ENCODE measurements at regions not wholly inside any gene's neighbourhood (a gene's known extent, or its start where the extent isn't known, plus 50 kb on each side); places are given as distances from the start of the nearest gene placed in this dataset.

- Histone ChIP-seq H3K9ac (no peak overlapping the region), H2AFZ (no peak overlapping the region), H3K4me3 (no peak overlapping the region), H3K27ac (no peak overlapping the region), H4K20me1 (ENCODE audit: insufficient read depth) (no peaks in the 10 kb centered on the region), H3F3A (ENCODE audit: insufficient read depth) (no peaks in the 10 kb centered on the region), H3K4me2 (ENCODE audit: unreplicated experiment) (no peak overlapping the region), H3K36me3 (ENCODE audit: low read depth) (no peaks in the 10 kb centered on the region), H3K9me2 (ENCODE audit: insufficient read depth) (no peaks in the 10 kb centered on the region), H3K27me3 (replicated peaks; ENCODE audit: insufficient read depth) (peaks cover 45% of the 10 kb centered on the region), H3K9me3 (ENCODE audit: low read depth) (no peaks in the 10 kb centered on the region), H3K79me2 (ENCODE audit: insufficient read depth) (no peaks in the 10 kb centered on the region), H3K4me1 (ENCODE audit: insufficient read depth) (no peaks in the 10 kb centered on the region)
- in situ Hi-C loops (cut with MboI) = no loop called here
- DNase-seq = no peak
- TF ChIP-seq EZH2phosphoT487 (IDR thresholded peaks at IDR 0.05; ENCODE audit: insufficient read depth, low read depth) = no peak
- no peak for TF ChIP-seq EZH2 (IDR thresholded peaks at IDR 0.05; ENCODE audit: insufficient read depth, poor library complexity, severe bottlenecking)
- 31 to 39% methylated on average over 3 of the region's 3 CpGs for WGBS, 2 experiments (ENCODE audit: low coverage in 1 of 2, low lambda C conversion rate in 2 of 2, missing lambda C conversion rate in 2 of 2)
These were observed 108.1 kb upstream of the THY1 start for GRCh38 chr11:119531056-119531455.

- no peak for DNase-seq
- Histone ChIP-seq H3K36me3 (ENCODE audit: low read depth) (no peaks in the 10 kb centered on the region), H3K79me2 (ENCODE audit: insufficient read depth) (no peaks in the 10 kb centered on the region), H3K27ac (no peak overlapping the region), H3K4me3 (no peak overlapping the region), H3K4me1 (ENCODE audit: insufficient read depth) (no peaks in the 10 kb centered on the region), H3K9ac (no peak overlapping the region), H3K27me3 (replicated peaks; ENCODE audit: insufficient read depth) (peaks cover 45% of the 10 kb centered on the region), H2AFZ (no peak overlapping the region), H3K9me3 (ENCODE audit: low read depth) (no peaks in the 10 kb centered on the region), H4K20me1 (ENCODE audit: insufficient read depth) (no peaks in the 10 kb centered on the region), H3K9me2 (ENCODE audit: insufficient read depth) (no peaks in the 10 kb centered on the region), H3F3A (ENCODE audit: insufficient read depth) (no peaks in the 10 kb centered on the region), H3K4me2 (ENCODE audit: unreplicated experiment) (no peak overlapping the region)
- TF ChIP-seq EZH2 (IDR thresholded peaks at IDR 0.05; ENCODE audit: insufficient read depth, poor library complexity, severe bottlenecking) (no peak), EZH2phosphoT487 (IDR thresholded peaks at IDR 0.05; ENCODE audit: insufficient read depth, low read depth) (no peak)
- 76 to 79% methylated on average over 6 of the region's 6 CpGs for WGBS, 2 experiments (ENCODE audit: low coverage in 1 of 2, low lambda C conversion rate in 2 of 2, missing lambda C conversion rate in 2 of 2)
- in situ Hi-C loops (cut with MboI) = no loop called here
These were observed 107.5 kb upstream of the THY1 start for GRCh38 chr11:119530509-119530908.

- no peaks in the 10 kb centered on the region for H3K79me2 ChIP-seq (ENCODE audit: insufficient read depth)
- H4K20me1 ChIP-seq (ENCODE audit: insufficient read depth) = no peaks in the 10 kb centered on the region
- TF ChIP-seq EZH2 (IDR thresholded peaks at IDR 0.05; ENCODE audit: insufficient read depth, poor library complexity, severe bottlenecking) (no peak), EZH2phosphoT487 (IDR thresholded peaks at IDR 0.05; ENCODE audit: insufficient read depth, low read depth) (no peak)
- in situ Hi-C loops (cut with MboI) = no loop called here
- H3K9ac ChIP-seq = no peak overlapping the region
- H3K9me2 ChIP-seq (ENCODE audit: insufficient read depth) = no peaks in the 10 kb centered on the region
- H3K4me2 ChIP-seq (ENCODE audit: unreplicated experiment) = no peak overlapping the region
- 16 to 31% methylated on average over 4 of the region's 4 CpGs for WGBS, 2 experiments (ENCODE audit: low coverage in 1 of 2, low lambda C conversion rate in 2 of 2, missing lambda C conversion rate in 2 of 2)
- no peak for DNase-seq
- no peaks in the 10 kb centered on the region for H3K36me3 ChIP-seq (ENCODE audit: low read depth)
- H2AFZ ChIP-seq = no peak overlapping the region
- no peaks in the 10 kb centered on the region for H3K4me1 ChIP-seq (ENCODE audit: insufficient read depth)
- H3K27ac ChIP-seq = no peak overlapping the region
- H3K9me3 ChIP-seq (ENCODE audit: low read depth) = no peaks in the 10 kb centered on the region
- H3F3A ChIP-seq (ENCODE audit: insufficient read depth) = no peaks in the 10 kb centered on the region
- no peak overlapping the region for H3K4me3 ChIP-seq
- H3K27me3 ChIP-seq (replicated peaks; ENCODE audit: insufficient read depth) = peaks cover 50% of the 10 kb centered on the region
These were observed 107.0 kb upstream of the THY1 start for GRCh38 chr11:119529936-119530335.

- Histone ChIP-seq H3K79me2 (ENCODE audit: insufficient read depth) (no peaks in the 10 kb centered on the region), H3K4me1 (ENCODE audit: insufficient read depth) (no peaks in the 10 kb centered on the region), H3K36me3 (ENCODE audit: low read depth) (no peaks in the 10 kb centered on the region), H3K4me2 (ENCODE audit: unreplicated experiment) (no peak overlapping the region), H3K27ac (no peak overlapping the region), H3K9ac (no peak overlapping the region), H3K9me3 (ENCODE audit: low read depth) (no peaks in the 10 kb centered on the region), H3K9me2 (ENCODE audit: insufficient read depth) (no peaks in the 10 kb centered on the region), H3K4me3 (no peak overlapping the region), H3K27me3 (replicated peaks; ENCODE audit: insufficient read depth) (peaks cover 57% of the 10 kb centered on the region), H3F3A (ENCODE audit: insufficient read depth) (no peaks in the 10 kb centered on the region), H2AFZ (no peak overlapping the region), H4K20me1 (ENCODE audit: insufficient read depth) (no peaks in the 10 kb centered on the region)
- in situ Hi-C loops (cut with MboI) = no loop called here
- TF ChIP-seq EZH2 (IDR thresholded peaks at IDR 0.05; ENCODE audit: insufficient read depth, poor library complexity, severe bottlenecking) = no peak
- WGBS, 2 experiments (ENCODE audit: low coverage in 1 of 2, low lambda C conversion rate in 2 of 2, missing lambda C conversion rate in 2 of 2) = 62 to 63% methylated on average over 11 of the region's 11 CpGs
- DNase-seq = no peak
These were observed 106.3 kb upstream of the THY1 start for GRCh38 chr11:119529063-119529845.

GRCh38 chr11:119525867-119526196 lies 102.9 kb upstream of the THY1 start:
- WGBS, 2 experiments (ENCODE audit: low coverage in 1 of 2, low lambda C conversion rate in 2 of 2, missing lambda C conversion rate in 2 of 2) = 80% methylated on average over 5 of the region's 5 CpGs
- H4K20me1 ChIP-seq (ENCODE audit: insufficient read depth) = no peaks in the 10 kb centered on the region
- H3K27me3 ChIP-seq (replicated peaks; ENCODE audit: insufficient read depth) = peaks cover 56% of the 10 kb centered on the region
- no peaks in the 10 kb centered on the region for H3F3A ChIP-seq (ENCODE audit: insufficient read depth)
- H3K9ac ChIP-seq = no peak overlapping the region
- TF ChIP-seq EZH2phosphoT487 (IDR thresholded peaks at IDR 0.05; ENCODE audit: insufficient read depth, low read depth) = no peak
- TF ChIP-seq EZH2 (IDR thresholded peaks at IDR 0.05; ENCODE audit: insufficient read depth, poor library complexity, severe bottlenecking) = no peak
- no peak overlapping the region for H2AFZ ChIP-seq
- no peak overlapping the region for H3K4me3 ChIP-seq
- no peak overlapping the region for H3K27ac ChIP-seq
- DNase-seq = no peak
- H3K9me3 ChIP-seq (ENCODE audit: low read depth) = no peaks in the 10 kb centered on the region
- in situ Hi-C loops (cut with MboI) = no loop called here
- H3K4me1 ChIP-seq (ENCODE audit: insufficient read depth) = no peaks in the 10 kb centered on the region
- H3K79me2 ChIP-seq (ENCODE audit: insufficient read depth) = no peaks in the 10 kb centered on the region
- H3K9me2 ChIP-seq (ENCODE audit: insufficient read depth) = no peaks in the 10 kb centered on the region
- no peak overlapping the region for H3K4me2 ChIP-seq (ENCODE audit: unreplicated experiment)
- no peaks in the 10 kb centered on the region for H3K36me3 ChIP-seq (ENCODE audit: low read depth)
